Tibial artery (tissue), 4 donors: ENCODE measurements at regions not wholly inside any gene's neighbourhood (a gene's known extent, or its start where the extent isn't known, plus 50 kb on each side); places are given as distances from the start of the nearest gene placed in this dataset.

Experiments used
- DNase-seq, 2 donors: peaks; one replicate each; pipeline ENCODE4 v3.0.0-alpha.2; 2019
- H3K27ac ChIP-seq, 2 donors: fragments of 200-600 bp; sonication (generic) in 1 of 2; 1 replicate in 1 of 2; 2 replicates in 1 of 2; pipeline ENCODE4 v1.5.1; 2018 to 2019; ENCODE audit warnings: mild to moderate bottlenecking in 1 of 2
- H3K27me3 ChIP-seq, 2 donors: fragments of 200-600 bp; sonication (generic) in 1 of 2; one replicate each; pipeline versions ENCODE4 v1.5.1 to v1.6.0; 2016 to 2019
- H3K36me3 ChIP-seq, 3 donors: fragments of 200-600 bp; sonication (generic) in 2 of 3; one replicate each; pipeline ENCODE4 v1.5.1; 2016 to 2019; ENCODE audit warnings: mild to moderate bottlenecking in 2 of 3
- H3K4me1 ChIP-seq, 4 donors: fragments of 200-600 bp; sonication (generic) in 2 of 4; 1 replicate in 3 of 4; 2 replicates in 1 of 4; pipeline ENCODE4 v1.5.1; 2016 to 2019
- H3K4me3 ChIP-seq, 2 donors: fragments of 200-600 bp; sonication (generic) in 1 of 2; 1 replicate in 1 of 2; 2 replicates in 1 of 2; pipeline ENCODE4 v1.5.1; 2018 to 2019; ENCODE audit warnings: mild to moderate bottlenecking in 2 of 2
- H3K9me3 ChIP-seq, 3 donors: fragments of 200-600 bp; sonication (generic) in 1 of 3; one replicate each; pipeline ENCODE4 v1.5.1; 2016 to 2019
- intact Hi-C: fragments of 100-400 bp; cut with DNase I; formaldehyde crosslinking; loops from one replicate; pipeline ENCODE4 v1.15.0; 2023; ENCODE audit warnings: low total_unique reads
- TF ChIP-seq, protein P1 (sequence below), 2 experiments: fragments of 200-600 bp in 1 of 2; fragments of 450-650 bp in 1 of 2; IDR thresholded peaks; one replicate each; pipeline ENCODE4 v1.5.1; 2017 to 2019; ENCODE audit warnings: antibody characterized with exemption in 2 of 2, mild to moderate bottlenecking in 1 of 2, moderate library complexity in 1 of 2

DNA sequence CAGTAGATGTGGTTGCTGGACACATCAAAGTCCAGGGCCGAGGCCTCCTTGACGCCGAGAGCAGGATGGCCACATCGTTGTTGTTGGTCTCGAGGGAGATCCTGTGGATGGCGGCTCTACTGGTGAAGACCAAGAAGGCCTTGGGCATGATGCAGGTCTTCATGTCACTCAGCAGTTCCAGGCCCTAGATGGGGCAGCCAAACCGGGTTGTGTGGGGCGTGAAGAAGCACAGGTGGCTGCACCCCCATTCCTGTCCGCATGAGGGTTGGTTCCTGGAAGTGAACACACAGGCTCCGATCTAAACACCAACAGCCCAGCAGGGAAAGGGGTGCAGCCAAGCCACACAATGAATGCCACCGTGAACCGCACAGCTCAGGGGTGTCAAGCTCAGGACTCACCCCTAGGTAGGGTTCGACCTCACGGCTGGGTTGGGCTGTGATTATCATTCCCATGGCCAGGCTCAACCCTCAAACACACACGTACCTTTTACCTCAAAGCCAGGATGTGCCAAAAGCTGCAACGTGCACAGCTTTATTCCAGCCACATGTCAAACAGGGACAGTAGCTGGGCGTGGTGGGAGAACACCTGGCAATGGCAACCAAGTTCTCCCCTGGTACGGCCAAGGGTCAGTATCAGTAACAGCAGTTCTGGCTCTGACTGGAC lies 132.3 kb downstream of the CRYBB2 start:
- H3K9me3 ChIP-seq = no peaks in the 10 kb centered on the region
- no peaks in the 10 kb centered on the region for H3K27me3 ChIP-seq
- no peak for DNase-seq
- peaks cover 58 to 81% (median 76%) of the 10 kb centered on the region in 3 donors for H3K36me3 ChIP-seq
- intact Hi-C loops = no loop called here
- H3K27ac ChIP-seq = no peak overlapping the region
- TF ChIP-seq, protein P1, sequence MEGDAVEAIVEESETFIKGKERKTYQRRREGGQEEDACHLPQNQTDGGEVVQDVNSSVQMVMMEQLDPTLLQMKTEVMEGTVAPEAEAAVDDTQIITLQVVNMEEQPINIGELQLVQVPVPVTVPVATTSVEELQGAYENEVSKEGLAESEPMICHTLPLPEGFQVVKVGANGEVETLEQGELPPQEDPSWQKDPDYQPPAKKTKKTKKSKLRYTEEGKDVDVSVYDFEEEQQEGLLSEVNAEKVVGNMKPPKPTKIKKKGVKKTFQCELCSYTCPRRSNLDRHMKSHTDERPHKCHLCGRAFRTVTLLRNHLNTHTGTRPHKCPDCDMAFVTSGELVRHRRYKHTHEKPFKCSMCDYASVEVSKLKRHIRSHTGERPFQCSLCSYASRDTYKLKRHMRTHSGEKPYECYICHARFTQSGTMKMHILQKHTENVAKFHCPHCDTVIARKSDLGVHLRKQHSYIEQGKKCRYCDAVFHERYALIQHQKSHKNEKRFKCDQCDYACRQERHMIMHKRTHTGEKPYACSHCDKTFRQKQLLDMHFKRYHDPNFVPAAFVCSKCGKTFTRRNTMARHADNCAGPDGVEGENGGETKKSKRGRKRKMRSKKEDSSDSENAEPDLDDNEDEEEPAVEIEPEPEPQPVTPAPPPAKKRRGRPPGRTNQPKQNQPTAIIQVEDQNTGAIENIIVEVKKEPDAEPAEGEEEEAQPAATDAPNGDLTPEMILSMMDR (IDR thresholded peaks at IDR 0.05) = no peak
- H3K4me1 ChIP-seq = no peaks in the 10 kb centered on the region
- H3K4me3 ChIP-seq = no peak overlapping the region

DNA sequence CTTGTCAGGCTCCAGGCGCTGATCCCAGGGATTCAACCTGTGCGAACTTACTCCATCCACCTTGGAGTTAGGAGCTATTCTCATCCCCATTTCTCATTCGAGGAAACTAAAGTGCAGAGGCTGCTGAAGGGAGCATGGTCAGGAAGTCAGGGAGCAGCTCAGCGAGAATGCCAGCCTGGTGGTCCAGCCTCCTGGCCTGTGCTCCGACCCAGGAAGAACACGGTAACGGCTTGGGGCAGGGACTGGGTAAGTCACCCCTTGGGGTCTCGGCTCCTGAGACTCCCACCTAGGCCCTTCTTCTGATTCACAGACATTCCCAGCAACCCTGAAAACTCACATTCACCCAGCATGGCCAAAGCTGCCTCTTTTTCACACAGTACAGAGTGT lies 132.8 kb downstream of the CRYBB2 start:
- Histone ChIP-seq H3K4me3 (no peak overlapping the region), H3K9me3 (no peaks in the 10 kb centered on the region), H3K36me3 (peaks cover 63 to 81% (median 76%) of the 10 kb centered on the region in 3 donors), H3K4me1 (no peaks in the 10 kb centered on the region), H3K27ac (no peak overlapping the region), H3K27me3 (no peaks in the 10 kb centered on the region)
- intact Hi-C loops = no loop called here
- DNase-seq = no peak
- TF ChIP-seq, protein P1 (IDR thresholded peaks at IDR 0.05) = no peak

DNA sequence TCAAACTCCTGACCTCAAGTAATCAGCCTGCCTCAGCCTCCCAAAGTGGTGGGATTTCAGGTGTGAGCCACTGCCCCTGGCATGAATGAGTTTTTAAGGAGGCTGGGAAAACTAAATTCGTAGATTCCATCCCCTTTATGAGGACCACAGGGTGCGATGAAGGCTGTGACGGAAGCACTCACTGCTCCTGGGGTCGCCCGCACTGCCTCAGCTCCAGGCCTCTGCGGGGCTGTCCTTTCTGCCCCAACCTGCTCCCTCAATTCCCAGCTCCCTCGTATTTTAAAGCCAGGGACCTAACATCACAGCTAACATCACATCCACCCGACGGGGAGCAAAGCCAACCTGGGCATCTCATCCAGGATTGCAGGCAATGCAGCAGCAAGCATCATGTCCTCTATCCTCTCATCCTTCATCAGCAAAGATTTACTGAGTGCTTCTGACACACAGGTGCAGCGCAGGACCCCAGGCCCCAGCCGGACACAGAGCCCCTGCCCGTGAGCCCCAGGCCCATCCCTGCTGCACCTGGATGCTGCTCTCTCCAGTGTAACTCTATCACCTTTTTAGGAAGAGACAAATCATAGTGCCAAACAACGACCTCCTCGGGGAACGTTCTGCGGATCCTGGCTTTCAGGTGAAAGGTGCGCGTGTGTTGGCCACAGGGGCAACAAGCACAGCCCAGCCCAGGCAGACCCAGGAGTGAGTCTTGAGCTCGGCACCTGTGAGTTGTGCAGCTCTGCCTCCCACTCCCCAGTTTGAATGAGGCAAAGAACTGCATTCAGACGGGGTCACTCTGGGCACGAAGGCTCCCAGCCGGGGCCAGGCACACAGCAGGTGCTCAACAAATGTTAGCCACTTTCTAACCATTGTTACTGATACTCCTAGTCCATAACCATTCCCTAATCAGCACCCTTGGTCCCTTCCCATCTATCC lies 134.3 kb downstream of the CRYBB2 start:
- H3K4me1 ChIP-seq = no peaks in the 10 kb centered on the region
- TF ChIP-seq, protein P1 (IDR thresholded peaks at IDR 0.05) = no peak
- no peaks in the 10 kb centered on the region for H3K27me3 ChIP-seq
- peaks cover 60 to 88% (median 77%) of the 10 kb centered on the region in 3 donors for H3K36me3 ChIP-seq
- no peak overlapping the region for H3K27ac ChIP-seq
- intact Hi-C loops = no loop called here
- H3K9me3 ChIP-seq = no peaks in the 10 kb centered on the region
- no peak overlapping the region for H3K4me3 ChIP-seq
- peak in 1 of 2 donors; percentile 44 for DNase-seq

DNA sequence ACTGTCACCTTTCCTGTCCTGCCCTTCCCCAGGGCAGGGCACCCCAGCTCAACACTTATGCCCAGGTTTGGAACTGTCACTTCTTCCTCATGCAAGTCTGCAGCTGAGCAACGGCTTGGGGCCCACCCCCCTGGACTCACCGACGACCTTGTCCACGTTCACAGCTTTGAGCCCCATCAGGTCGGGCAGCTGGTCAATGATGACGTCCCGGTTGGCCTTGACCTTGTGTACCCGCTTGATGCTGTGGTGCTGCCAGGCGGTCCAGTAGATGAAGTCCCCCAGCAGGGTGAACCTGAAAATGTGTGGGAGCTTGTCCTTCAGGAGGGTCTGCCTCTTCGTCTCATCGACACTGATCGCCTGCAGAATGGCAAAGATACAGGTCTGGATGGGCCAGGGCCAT lies 135.0 kb downstream of the CRYBB2 start:
- TF ChIP-seq, protein P1 (IDR thresholded peaks at IDR 0.05) = no peak
- Histone ChIP-seq H3K36me3 (peaks cover 63 to 87% (median 76%) of the 10 kb centered on the region in 3 donors), H3K4me3 (no peak overlapping the region), H3K27me3 (no peaks in the 10 kb centered on the region), H3K4me1 (no peaks in the 10 kb centered on the region), H3K9me3 (no peaks in the 10 kb centered on the region), H3K27ac (no peak overlapping the region)
- DNase-seq = peak in 1 of 2 donors; percentile 50
- intact Hi-C loops = no loop called here

DNA sequence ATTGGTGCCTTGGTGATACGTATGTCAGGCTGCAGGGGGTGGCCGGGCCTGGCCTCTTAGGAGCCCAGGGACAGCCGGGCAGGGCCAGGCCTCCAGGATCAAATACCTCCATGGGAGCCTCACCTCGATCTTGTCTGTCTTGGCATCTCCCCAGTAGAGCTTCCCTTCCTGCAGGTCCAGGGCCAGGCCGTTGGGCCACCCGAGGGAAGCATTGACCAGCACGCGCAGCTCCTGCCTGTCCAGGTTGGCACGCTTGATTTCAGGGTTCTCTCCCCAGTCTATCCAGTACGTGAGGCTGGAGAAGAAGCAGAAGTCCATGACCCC lies 137.7 kb downstream of the CRYBB2 start:
- Histone ChIP-seq H3K4me1 (peaks cover 0 to 3% (median 1%) of the 10 kb centered on the region in 4 donors), H3K27ac (no peak overlapping the region), H3K4me3 (no peak overlapping the region), H3K36me3 (peaks cover 49 to 73% (median 62%) of the 10 kb centered on the region in 3 donors), H3K27me3 (no peaks in the 10 kb centered on the region), H3K9me3 (no peaks in the 10 kb centered on the region)
- DNase-seq = peak in 1 of 2 donors; percentile 47
- TF ChIP-seq, protein P1 (IDR thresholded peaks at IDR 0.05) = no peak
- intact Hi-C loops = no loop called here
